ENCODE measurements at regions not wholly inside any gene's neighbourhood (a gene's known extent, or its start where the extent isn't known, plus 50 kb on each side); places are given as distances from the start of the nearest gene placed in this dataset.

GRCh38 chr4:17085416-17085815 is 187.0 kb upstream of the LDB2 start:
- in situ Hi-C loops (cut with MboI; ENCODE audit: low pct_ligation_motif_present in 1 of 4, low pct_unique_long_range_greater_than_20kb in 1 of 4, low sequenced_read_pairs in 3 of 4) (no loop called here), intact Hi-C loops (cut with DNase I; ENCODE audit: low total_unique reads) (no loop called here)
- TF ChIP-seq POLR2A (IDR thresholded peaks at IDR 0.05): no peak
- TF ChIP-seq EP300 (IDR thresholded peaks at IDR 0.05; ENCODE audit: low read depth): no peak
- no peak for TF ChIP-seq POLR2AphosphoS5 (IDR thresholded peaks at IDR 0.05)
- no peak for TF ChIP-seq CTCF (IDR thresholded peaks at IDR 0.05)
- H3K4me3 ChIP-seq: no peak overlapping the region
- H3K27ac ChIP-seq: no peak overlapping the region
- no peaks in the 10 kb centered on the region for H3K9me3 ChIP-seq
- no peaks in the 10 kb centered on the region for H3K27me3 ChIP-seq
- 93 to 96% methylated on average over 4 to 5 of the region's 5 CpGs for WGBS, 2 donors (ENCODE audit: low coverage in 1 of 2)
- no peaks in the 10 kb centered on the region for H3K36me3 ChIP-seq
- H3K4me1 ChIP-seq: no peaks in the 10 kb centered on the region
- DNase-seq: no peak

GRCh38 chr4:17082186-17082585 is 183.7 kb upstream of the LDB2 start:
- 92 to 96% methylated on average over 3 to 4 of the region's 4 CpGs for WGBS, 2 donors (ENCODE audit: low coverage in 1 of 2)
- no peak for TF ChIP-seq POLR2A (IDR thresholded peaks at IDR 0.05)
- TF ChIP-seq POLR2AphosphoS5 (IDR thresholded peaks at IDR 0.05): no peak
- no peak for TF ChIP-seq CTCF (IDR thresholded peaks at IDR 0.05)
- TF ChIP-seq EP300 (IDR thresholded peaks at IDR 0.05; ENCODE audit: low read depth): no peak
- no peaks in the 10 kb centered on the region for H3K4me1 ChIP-seq
- no peak for DNase-seq
- no peaks in the 10 kb centered on the region for H3K9me3 ChIP-seq
- no peaks in the 10 kb centered on the region for H3K36me3 ChIP-seq
- H3K27ac ChIP-seq: no peak overlapping the region
- intact Hi-C loops (cut with DNase I; ENCODE audit: low total_unique reads): no loop called here
- no peaks in the 10 kb centered on the region for H3K27me3 ChIP-seq
- H3K4me3 ChIP-seq: no peak overlapping the region
- in situ Hi-C loops (cut with MboI; ENCODE audit: low pct_ligation_motif_present in 1 of 4, low pct_unique_long_range_greater_than_20kb in 1 of 4, low sequenced_read_pairs in 3 of 4): no loop called here

GRCh38 chr4:17081179-17081578 is 182.7 kb upstream of the LDB2 start:
- Histone ChIP-seq H3K27ac (no peak overlapping the region), H3K9me3 (no peaks in the 10 kb centered on the region), H3K4me1 (no peaks in the 10 kb centered on the region), H3K27me3 (no peaks in the 10 kb centered on the region), H3K36me3 (no peaks in the 10 kb centered on the region), H3K4me3 (no peak overlapping the region)
- no peak for TF ChIP-seq POLR2AphosphoS5 (IDR thresholded peaks at IDR 0.05)
- intact Hi-C loops (cut with DNase I; ENCODE audit: low total_unique reads): no loop called here
- in situ Hi-C loops (cut with MboI; ENCODE audit: low pct_ligation_motif_present in 1 of 4, low pct_unique_long_range_greater_than_20kb in 1 of 4, low sequenced_read_pairs in 3 of 4): no loop called here
- WGBS, 2 donors (ENCODE audit: low coverage in 1 of 2): 52 to 57% methylated on average over 2 of the region's 2 CpGs
- DNase-seq: no peak

GRCh38 chr4:17077105-17077504 is 178.7 kb upstream of the LDB2 start:
- Histone ChIP-seq H3K36me3 (no peaks in the 10 kb centered on the region), H3K9me3 (no peaks in the 10 kb centered on the region), H3K27me3 (no peaks in the 10 kb centered on the region), H3K27ac (no peak overlapping the region), H3K4me1 (no peaks in the 10 kb centered on the region), H3K4me3 (no peak overlapping the region)
- WGBS, 2 donors (ENCODE audit: low coverage in 1 of 2): 80 to 91% methylated on average over 1 to 5 of the region's 5 CpGs
- in situ Hi-C loops (cut with MboI; ENCODE audit: low pct_ligation_motif_present in 1 of 4, low pct_unique_long_range_greater_than_20kb in 1 of 4, low sequenced_read_pairs in 3 of 4) (no loop called here), intact Hi-C loops (cut with DNase I; ENCODE audit: low total_unique reads) (no loop called here)
- TF ChIP-seq POLR2AphosphoS5 (IDR thresholded peaks at IDR 0.05) (no peak), POLR2A (IDR thresholded peaks at IDR 0.05) (no peak), CTCF (IDR thresholded peaks at IDR 0.05) (no peak), EP300 (IDR thresholded peaks at IDR 0.05; ENCODE audit: low read depth) (no peak)
- DNase-seq: no peak

GRCh38 chr4:17072483-17072882 is 174.0 kb upstream of the LDB2 start:
- H3K4me1 ChIP-seq: peaks cover 0 to 4% (median 0%) of the 10 kb centered on the region in 4 donors
- H3K36me3 ChIP-seq: no peaks in the 10 kb centered on the region
- H3K9me3 ChIP-seq: no peaks in the 10 kb centered on the region
- WGBS, 2 donors (ENCODE audit: low coverage in 1 of 2): 55 to 83% methylated on average over 1 to 3 of the region's 3 CpGs
- no peak for DNase-seq
- H3K27me3 ChIP-seq: no peaks in the 10 kb centered on the region
- H3K27ac ChIP-seq: no peak overlapping the region
- no peak overlapping the region for H3K4me3 ChIP-seq
- intact Hi-C loops (cut with DNase I; ENCODE audit: low total_unique reads) (no loop called here), in situ Hi-C loops (cut with MboI; ENCODE audit: low pct_ligation_motif_present in 1 of 4, low pct_unique_long_range_greater_than_20kb in 1 of 4, low sequenced_read_pairs in 3 of 4) (no loop called here)
- TF ChIP-seq POLR2AphosphoS5 (IDR thresholded peaks at IDR 0.05): no peak
- no peak for TF ChIP-seq CTCF (IDR thresholded peaks at IDR 0.05)
